GM12878 (cell line): ENCODE measurements at regions not wholly inside any gene's neighbourhood (a gene's known extent, or its start where the extent isn't known, plus 50 kb on each side); places are given as distances from the start of the nearest gene placed in this dataset.

Experiments used
- ATAC-seq: fragments of 200-7000 bp; cut with Tn5 transposase; 3 replicates; pipeline ENCODE4 v1.9.1; 2020; ENCODE audit warnings: mild to moderate bottlenecking, moderate library complexity
- BruUV-seq: library from RNA; stranded (reverse); fragments of 400-500 nt; replicated peaks from 2 replicates; lab custom pipeline; 2021; lab: Mats Ljungman, UMichigan
- CTCF ChIA-PET: fragments of 300-600 bp; sonication (Branson Sonifier 250); formaldehyde crosslinking; extraction: SDS; loops from one replicate; lab custom pipeline; 2021; ENCODE audit warnings: inconsistent platforms; lab: Yijun Ruan, JAX
- POLR2A ChIA-PET: fragments of 350-600 bp; formaldehyde crosslinking; extraction: SDS; loops from one replicate; lab custom pipeline; 2021; ENCODE audit warnings: inconsistent platforms; lab: Charles Lee
- RAD21 ChIA-PET: fragments of 300-600 bp; sonication (Branson Sonifier 250); formaldehyde crosslinking; loops from one replicate; lab custom pipeline; 2023; ENCODE audit warnings: antibody characterized with exemption; ENCODE audit not compliant: unreplicated experiment; lab: Charles Lee
- SMC1A ChIA-PET: fragments of 300-600 bp; sonication (Branson Sonifier 250); formaldehyde crosslinking; loops from one replicate; lab custom pipeline; 2023; ENCODE audit not compliant: unreplicated experiment, uncharacterized antibody; lab: Charles Lee
- DNase-seq: peaks from one replicate; pipeline ENCODE4 v3.0.0-alpha.2; 2011; ENCODE audit warnings: low read depth, low spot score
- FAIRE-seq: peaks from 3 replicates; lab custom pipeline; 2011; peaks lifted over from hg19 to GRCh38; lab: Jason Lieb, UNC
- H2AFZ ChIP-seq: 2 replicates; pipeline ENCODE4 v1.6.0; 2011; ENCODE audit warnings: low read depth, low read length, control low read depth; ENCODE audit not compliant: control insufficient read depth
- H3K27ac ChIP-seq: 2 replicates; pipeline ENCODE4 v1.5.1; 2011; ENCODE audit warnings: control low read depth; ENCODE audit not compliant: control insufficient read depth, insufficient read depth
- H3K27me3 ChIP-seq, 2 experiments: replicated peaks in 1 of 2; 2 replicates each; pipeline versions ENCODE4 v1.6.0 to v1.6.1; 2011; ENCODE audit warnings: low read length in 1 of 2; ENCODE audit not compliant: control insufficient read depth in 2 of 2, insufficient read depth in 2 of 2
- H3K36me3 ChIP-seq, 2 experiments: 2 replicates each; pipeline ENCODE4 v1.5.1; 2011; ENCODE audit warnings: low read length in 1 of 2; ENCODE audit not compliant: control insufficient read depth in 2 of 2, insufficient read depth in 2 of 2
- H3K4me1 ChIP-seq: 2 replicates; pipeline ENCODE4 v1.6.1; 2011; ENCODE audit warnings: mild to moderate bottlenecking, low read length, moderate library complexity, mixed read lengths; ENCODE audit not compliant: control insufficient read depth, insufficient read depth
- H3K4me2 ChIP-seq: 2 replicates; pipeline ENCODE4 v1.6.0; 2011; ENCODE audit warnings: control low read depth; ENCODE audit not compliant: control insufficient read depth, insufficient read depth
- H3K4me3 ChIP-seq: fragments of 200-600 bp; sonication (generic); 2 replicates; pipeline ENCODE4 v1.5.1; 2016
- H3K79me2 ChIP-seq: 2 replicates; pipeline ENCODE4 v1.6.0; 2011; ENCODE audit warnings: low read length; ENCODE audit not compliant: control insufficient read depth, insufficient read depth
- H3K9ac ChIP-seq: 2 replicates; pipeline ENCODE4 v1.8.0; 2011; ENCODE audit warnings: low read length, control low read depth, mixed read lengths; ENCODE audit not compliant: control insufficient read depth, insufficient read depth
- H3K9me3 ChIP-seq: replicated peaks from 3 replicates; pipeline ENCODE4 v1.5.1; 2011; ENCODE audit warnings: mild to moderate bottlenecking, low read length; ENCODE audit not compliant: control insufficient read depth, insufficient read depth
- H4K20me1 ChIP-seq: 2 replicates; pipeline ENCODE4 v1.6.0; 2011; ENCODE audit not compliant: control insufficient read depth, insufficient read depth
- GATAD2B ChIP-seq: fragments of 450-650 bp; conservative IDR thresholded peaks from 2 replicates; pipeline ENCODE4 v1.6.1; 2017; ENCODE audit warnings: low read depth, mild to moderate bottlenecking, moderate library complexity
- MEF2A ChIP-seq: IDR thresholded peaks from 2 replicates; pipeline ENCODE4 v1.6.1; 2011; ENCODE audit warnings: low read depth, mild to moderate bottlenecking, low read length, moderate library complexity; ENCODE audit not compliant: insufficient read depth
- RELA ChIP-seq: fragments of 450-650 bp; IDR thresholded peaks from 2 replicates; pipeline ENCODE4 v1.8.0; 2014; ENCODE audit warnings: borderline replicate concordance; ENCODE audit not compliant: partially characterized antibody
- SREBF2 ChIP-seq: IDR thresholded peaks from 2 replicates; pipeline ENCODE4 v1.6.1; 2012; ENCODE audit warnings: mild to moderate bottlenecking, low read length
- STAT1 ChIP-seq: fragments of 450-650 bp; conservative IDR thresholded peaks from 2 replicates; pipeline ENCODE4 v1.6.1; 2014; ENCODE audit warnings: antibody characterized with exemption, mild to moderate bottlenecking
- SUZ12 ChIP-seq: fragments of 200-600 bp; sonication (generic); IDR thresholded peaks from one replicate; pipeline ENCODE4 v1.6.1; 2018; ENCODE audit warnings: antibody characterized with exemption, mild to moderate bottlenecking; ENCODE audit not compliant: unreplicated experiment
- WGBS: methylation state at CpG from one replicate; pipeline ENCODE4 v1.1.6; 2016; ENCODE audit warnings: low lambda C conversion rate; ENCODE audit not compliant: insufficient replicate concordance, insufficient coverage; ENCODE audit errors: missing lambda C conversion rate; 5-methylcytosine and 5-hydroxymethylcytosine counted together
- in situ Hi-C: fragments of 300-500 bp; cut with MboI; formaldehyde crosslinking; loops from 9 replicates; pipeline ENCODE4 v1.14.3; 2018; ENCODE audit warnings: mixed read lengths
- intact Hi-C: fragments of 100-400 bp; cut with micrococcal nuclease; formaldehyde crosslinking; loops from one replicate; pipeline ENCODE4 v1.14.2; 2022; ENCODE audit not compliant: unreplicated experiment
- TF ChIP-seq, protein P1 (sequence below): fragments of 450-650 bp; conservative IDR thresholded peaks from 2 replicates; pipeline ENCODE4 v1.6.1; 2017; ENCODE audit warnings: mild to moderate bottlenecking, moderate library complexity
- TF ChIP-seq, protein P2 (sequence below): IDR thresholded peaks from 2 replicates; pipeline ENCODE4 v1.6.1; 2012; ENCODE audit warnings: low read depth, low read length, improper control_type of control experiment

DNA sequence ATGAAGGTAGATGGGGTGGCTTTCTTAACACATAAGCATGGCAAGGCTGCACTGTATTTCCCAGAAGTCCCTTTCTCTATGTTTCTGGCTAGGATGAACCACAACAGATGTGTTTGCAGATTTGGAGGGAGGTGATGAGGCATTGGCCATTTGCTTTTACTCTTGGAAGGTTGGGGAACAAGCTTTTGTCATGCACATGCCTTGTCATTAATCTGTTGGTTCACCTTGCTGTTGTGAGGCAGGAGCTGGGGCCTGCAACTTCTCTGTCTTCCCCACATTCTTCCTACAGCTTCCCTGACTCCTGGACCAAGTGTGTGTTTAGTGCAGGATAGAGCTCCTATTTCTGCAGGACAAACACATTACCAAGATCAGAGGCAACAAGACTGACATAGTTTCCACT, 326.2 kb upstream of the SPTLC3 start (continued):
- TF ChIP-seq, protein P1, sequence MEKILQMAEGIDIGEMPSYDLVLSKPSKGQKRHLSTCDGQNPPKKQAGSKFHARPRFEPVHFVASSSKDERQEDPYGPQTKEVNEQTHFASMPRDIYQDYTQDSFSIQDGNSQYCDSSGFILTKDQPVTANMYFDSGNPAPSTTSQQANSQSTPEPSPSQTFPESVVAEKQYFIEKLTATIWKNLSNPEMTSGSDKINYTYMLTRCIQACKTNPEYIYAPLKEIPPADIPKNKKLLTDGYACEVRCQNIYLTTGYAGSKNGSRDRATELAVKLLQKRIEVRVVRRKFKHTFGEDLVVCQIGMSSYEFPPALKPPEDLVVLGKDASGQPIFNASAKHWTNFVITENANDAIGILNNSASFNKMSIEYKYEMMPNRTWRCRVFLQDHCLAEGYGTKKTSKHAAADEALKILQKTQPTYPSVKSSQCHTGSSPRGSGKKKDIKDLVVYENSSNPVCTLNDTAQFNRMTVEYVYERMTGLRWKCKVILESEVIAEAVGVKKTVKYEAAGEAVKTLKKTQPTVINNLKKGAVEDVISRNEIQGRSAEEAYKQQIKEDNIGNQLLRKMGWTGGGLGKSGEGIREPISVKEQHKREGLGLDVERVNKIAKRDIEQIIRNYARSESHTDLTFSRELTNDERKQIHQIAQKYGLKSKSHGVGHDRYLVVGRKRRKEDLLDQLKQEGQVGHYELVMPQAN = no peak
- TF ChIP-seq SREBF2 = no peak
- no peak for TF ChIP-seq RELA
- TF ChIP-seq GATAD2B = no peak
- TF ChIP-seq MEF2A = no peak

DNA sequence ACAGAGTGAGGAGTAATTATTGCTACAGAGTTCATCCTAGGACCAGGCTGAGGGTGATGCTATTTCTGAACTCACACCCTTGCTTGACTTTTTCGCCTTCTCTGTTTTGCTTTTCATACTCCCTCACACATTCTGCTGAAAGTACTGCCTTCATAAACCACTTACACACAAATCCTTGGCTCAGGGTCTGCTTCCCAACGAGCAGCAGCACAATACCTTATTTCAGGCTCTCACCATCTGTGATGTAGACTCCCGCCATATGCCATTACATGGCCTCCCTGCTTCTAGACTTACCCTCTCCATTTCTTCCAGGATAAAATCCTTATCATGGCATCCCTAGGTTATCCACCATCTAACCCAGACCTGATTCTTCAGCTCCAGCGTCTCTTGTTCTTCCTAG, 321.3 kb upstream of the SPTLC3 start:
- DNase-seq (no peak), ATAC-seq (no peak), FAIRE-seq (no peak)
- H4K20me1 ChIP-seq = no peaks in the 10 kb centered on the region
- in situ Hi-C loops = no loop called here
- H3K9ac ChIP-seq = no peak overlapping the region
- SMC1A ChIA-PET = interaction anchor here (1.0 kb wide), 1 partner anchor 42 kb away, joined by 3 read pairs; no protein-coding TSS in a partner anchor
- H3K4me1 ChIP-seq = no peaks in the 10 kb centered on the region
- no TSS peak for BruUV-seq
- POLR2A ChIA-PET = no interaction called here
- TF ChIP-seq, protein P2, sequence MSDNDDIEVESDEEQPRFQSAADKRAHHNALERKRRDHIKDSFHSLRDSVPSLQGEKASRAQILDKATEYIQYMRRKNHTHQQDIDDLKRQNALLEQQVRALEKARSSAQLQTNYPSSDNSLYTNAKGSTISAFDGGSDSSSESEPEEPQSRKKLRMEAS = no peak
- no peak for TF ChIP-seq STAT1
- no peak for TF ChIP-seq SUZ12
- WGBS = 21% methylated on average over 4 of the region's 4 CpGs
- no peak overlapping the region for H3K4me2 ChIP-seq
- RAD21 ChIA-PET = no interaction called here
- H3K27me3 ChIP-seq = no peaks in the 10 kb centered on the region
- intact Hi-C loops = no loop called here
- H3K4me3 ChIP-seq = no peak overlapping the region
- H3K36me3 ChIP-seq = no peaks in the 10 kb centered on the region
- H3K9me3 ChIP-seq = no peaks in the 10 kb centered on the region
- no peak overlapping the region for H3K27ac ChIP-seq
- no peaks in the 10 kb centered on the region for H3K79me2 ChIP-seq
- no peak overlapping the region for H2AFZ ChIP-seq
- CTCF ChIA-PET = no interaction called here
